NCI-H2171 (cell line): ENCODE measurements at regions not wholly inside any gene's neighbourhood (a gene's known extent, or its start where the extent isn't known, plus 50 kb on each side); places are given as distances from the start of the nearest gene placed in this dataset.

ENCODE experiments used
- DNase-seq: peaks from one replicate; lab custom pipeline; 2025; lab: John Stamatoyannopoulos, UW

- no peak for DNase-seq
Observed at GRCh38 chr2:16817305-16818202, 151.9 kb upstream of the CYRIA start.

DNA sequence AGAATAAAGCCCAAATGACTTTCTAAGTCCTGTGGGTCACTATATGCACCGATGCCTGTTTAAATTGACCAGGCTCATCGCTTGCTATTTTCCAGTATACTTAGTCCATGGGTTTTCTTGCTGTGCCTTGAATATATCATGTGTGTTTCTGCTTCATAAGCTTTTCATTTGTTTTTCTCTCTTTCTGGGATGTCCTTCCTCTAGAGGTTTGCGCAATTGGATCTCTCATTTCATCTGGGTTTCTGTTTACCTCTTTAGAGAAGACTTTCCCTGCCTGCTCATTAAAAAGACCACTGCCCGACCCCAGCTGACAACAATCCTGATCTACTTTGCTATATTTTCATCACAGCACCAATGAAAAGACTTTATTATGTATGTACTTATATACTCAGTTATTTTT lies 150.9 kb upstream of the CYRIA start:
- DNase-seq: no peak

GRCh38 chr2:16816016-16816415 lies 150.4 kb upstream of the CYRIA start:
- DNase-seq: no peak

GRCh38 chr2:16813593-16813992 lies 148.0 kb upstream of the CYRIA start:
- no peak for DNase-seq

GRCh38 chr2:16798472-16798871 lies 132.8 kb upstream of the CYRIA start:
- no peak for DNase-seq

- DNase-seq: no peak
Observed at GRCh38 chr2:16791496-16791895, 125.9 kb upstream of the CYRIA start.

GRCh38 chr2:16785149-16785548 lies 119.5 kb upstream of the CYRIA start:
- DNase-seq: no peak

- no peak for DNase-seq
Observed at GRCh38 chr2:16784652-16785051, 119.0 kb upstream of the CYRIA start.

DNA sequence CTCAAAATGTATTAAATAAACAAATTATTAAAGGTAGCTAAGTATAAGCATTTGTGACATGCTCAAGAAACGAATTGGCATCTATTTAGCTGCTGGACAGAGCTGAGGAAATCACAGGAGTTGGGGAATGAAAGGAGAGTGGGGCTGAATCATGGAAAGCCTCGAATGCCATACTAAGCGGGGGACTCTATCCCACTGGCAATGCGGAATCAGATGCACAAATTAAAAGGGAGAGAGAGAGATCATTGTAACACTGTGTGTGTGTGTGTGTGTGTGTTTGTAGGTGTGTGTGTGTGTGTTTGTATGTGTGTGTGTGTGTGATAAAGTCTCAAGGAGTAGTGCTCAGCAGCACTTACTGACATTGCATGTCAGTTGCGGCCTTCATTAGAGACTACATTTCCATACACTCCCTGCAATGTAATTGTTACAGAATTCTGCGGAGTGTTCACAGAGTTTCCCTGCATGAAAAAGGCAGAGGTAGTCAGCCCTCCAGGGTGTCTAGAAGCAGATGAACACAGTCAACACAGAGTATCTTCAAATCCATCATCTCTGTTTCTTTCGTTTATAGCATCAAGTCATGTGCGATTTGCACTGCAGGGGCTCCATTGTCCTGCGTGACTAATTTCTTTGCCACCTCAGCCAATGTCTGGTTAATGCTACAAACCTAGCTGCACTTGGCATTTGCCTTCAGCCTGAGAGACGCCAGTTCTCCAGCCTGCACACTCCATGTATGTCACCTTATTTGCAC lies 111.7 kb upstream of the CYRIA start:
- no peak for DNase-seq

DNA sequence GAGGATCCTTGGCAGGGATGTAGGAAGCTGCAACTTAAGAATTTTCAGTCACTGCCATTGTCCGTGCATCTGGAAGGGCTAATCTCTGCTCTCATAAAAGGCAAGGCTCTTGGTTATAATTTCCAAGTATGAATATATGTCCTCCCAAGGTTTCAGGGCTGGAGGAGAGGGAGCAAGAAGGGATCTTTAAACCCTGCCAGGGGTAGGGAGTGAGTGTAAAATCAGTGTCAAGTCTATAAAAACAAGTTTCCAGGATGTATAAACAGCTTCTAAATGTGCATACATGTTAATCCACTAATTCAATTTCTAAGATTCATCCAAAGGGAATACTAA lies 110.2 kb upstream of the CYRIA start:
- no peak for DNase-seq

GRCh38 chr2:16774980-16775898 lies 109.6 kb upstream of the CYRIA start:
- no peak for DNase-seq

- DNase-seq: no peak
Observed at GRCh38 chr2:16774091-16774490, 108.5 kb upstream of the CYRIA start.

DNA sequence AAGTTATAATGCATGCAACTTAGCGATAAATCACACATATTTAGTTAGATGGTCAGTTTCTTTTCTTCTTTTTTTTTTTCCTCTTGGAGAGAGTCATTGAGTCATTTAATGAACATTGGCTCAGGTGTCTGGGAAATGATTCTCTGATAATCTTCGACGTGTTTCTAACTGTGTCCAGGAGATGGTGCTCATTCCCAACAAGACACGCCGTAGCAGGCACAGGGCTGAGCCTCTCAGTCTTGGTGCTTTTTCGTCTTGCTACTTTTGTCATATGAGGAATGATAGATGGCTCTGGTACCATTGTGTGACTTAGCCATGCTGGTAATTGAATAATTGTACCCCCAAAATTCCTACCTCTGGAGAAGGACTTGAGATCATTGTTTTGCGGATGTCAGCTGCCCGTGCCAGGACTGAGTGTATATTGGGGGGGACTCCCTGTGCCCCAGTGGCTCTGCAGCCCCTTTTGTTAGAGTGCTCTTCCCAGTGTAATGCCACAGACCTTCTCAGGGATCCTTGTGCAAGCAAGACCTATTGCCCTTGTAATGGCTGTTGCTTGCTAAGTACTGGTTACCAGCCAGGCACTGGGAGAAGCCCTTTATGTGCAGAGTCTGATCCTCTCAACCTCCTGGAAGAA lies 107.6 kb upstream of the CYRIA start:
- DNase-seq: peak; percentile 12

DNA sequence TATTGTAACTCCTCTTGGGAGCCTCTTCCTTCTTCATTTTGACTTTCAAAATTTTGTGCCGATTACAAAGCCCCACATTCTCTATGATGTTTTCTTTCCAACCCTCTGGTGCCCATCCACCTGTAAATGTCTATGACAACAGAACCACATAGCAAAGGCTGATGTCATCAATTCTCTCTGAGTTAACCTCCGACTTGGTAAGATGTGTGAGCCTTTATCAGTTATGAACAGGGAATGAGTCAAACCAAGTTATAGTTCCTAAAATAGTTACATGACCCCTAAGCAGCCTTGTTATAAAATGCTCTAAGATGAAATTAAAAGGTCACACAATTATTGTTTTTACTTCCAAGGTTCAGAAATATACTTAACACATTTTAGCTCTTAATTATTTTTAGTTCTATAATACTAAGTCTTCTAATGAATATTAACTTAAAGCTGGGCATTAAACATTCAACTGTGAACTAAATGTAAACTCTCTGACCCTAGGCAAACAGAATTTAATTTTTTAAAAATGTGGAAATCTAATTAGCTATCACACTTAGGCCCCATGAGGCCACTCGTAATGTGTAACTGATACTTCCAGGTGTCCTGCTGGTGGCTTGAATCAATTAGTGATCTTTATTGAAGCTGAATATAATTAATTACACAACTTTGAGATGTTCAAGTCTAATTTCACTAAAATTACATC lies 102.3 kb upstream of the CYRIA start:
- no peak for DNase-seq

GRCh38 chr2:16765356-16765755 lies 99.7 kb upstream of the CYRIA start:
- DNase-seq: no peak

DNA sequence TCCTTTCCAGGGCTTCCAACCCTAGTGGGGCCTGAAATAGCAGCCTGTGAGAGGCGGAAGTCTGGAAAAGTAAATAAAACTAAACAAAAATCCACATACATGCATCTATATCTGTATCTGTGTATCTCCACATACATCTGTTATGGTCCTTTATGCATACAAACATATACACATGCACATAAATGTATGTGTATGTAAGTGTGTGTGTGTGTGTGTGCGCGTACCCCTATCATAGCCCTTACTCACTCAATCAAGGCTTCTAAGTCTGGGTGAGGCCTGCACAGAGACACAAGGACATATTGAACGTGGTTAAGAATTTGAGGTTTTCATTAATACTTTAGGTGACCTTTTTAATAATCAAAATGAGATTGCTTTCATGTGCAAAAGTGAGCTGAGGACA lies 98.9 kb upstream of the CYRIA start:
- DNase-seq: no peak

GRCh38 chr2:16763493-16763899 lies 97.9 kb upstream of the CYRIA start:
- no peak for DNase-seq

GRCh38 chr2:16763056-16763455 lies 97.4 kb upstream of the CYRIA start:
- no peak for DNase-seq

GRCh38 chr2:16760426-16760825 lies 94.8 kb upstream of the CYRIA start:
- no peak for DNase-seq

- DNase-seq: peak; percentile 29
Observed at GRCh38 chr2:16756831-16757644, 91.4 kb upstream of the CYRIA start.
